ENCODE measurements at regions not wholly inside any gene's neighbourhood (a gene's known extent, or its start where the extent isn't known, plus 50 kb on each side); places are given as distances from the start of the nearest gene placed in this dataset.

GRCh38 chrX:3526731-3527130, 180.3 kb upstream of the MXRA5 start:
- H3K4me1 Mint-ChIP-seq, result no peaks in the 10 kb centered on the region
- H3K27ac Mint-ChIP-seq, result no peak overlapping the region
- no peaks in the 10 kb centered on the region for H3K4me1 ChIP-seq (ENCODE audit: control insufficient read depth, insufficient read depth, low read length)
- DNase-seq, result no peak
- H3K27me3 Mint-ChIP-seq (ENCODE audit: low read depth in 2 of 2), result no peaks in the 10 kb centered on the region
- intact Hi-C loops (cut with micrococcal nuclease), result no loop called here
- 57% methylated on average over 1 of the region's 2 CpGs for WGBS (ENCODE audit: insufficient coverage)
- no peak for ATAC-seq
- no peak overlapping the region for H3K27ac ChIP-seq (ENCODE audit: low read length)
- H3K4me3 Mint-ChIP-seq, result no peak overlapping the region
- H3K4me3 ChIP-seq (ENCODE audit: low read length), result no peak overlapping the region
- no peak for TF ChIP-seq CTCF (IDR thresholded peaks at IDR 0.05)
- H3K27me3 ChIP-seq (ENCODE audit: control insufficient read depth, insufficient read depth, low read length), result no peaks in the 10 kb centered on the region
- H3K36me3 Mint-ChIP-seq, result no peaks in the 10 kb centered on the region
- no peaks in the 10 kb centered on the region for H3K9me3 Mint-ChIP-seq
- H3K36me3 ChIP-seq (ENCODE audit: control insufficient read depth, insufficient read depth, low read length), result no peaks in the 10 kb centered on the region
- no peaks in the 10 kb centered on the region for H3K9me3 ChIP-seq (ENCODE audit: control insufficient read depth, insufficient read depth, low read length)

- no peak for DNase-seq
- Histone ChIP-seq H3K4me3 (ENCODE audit: low read length) (no peak overlapping the region), H3K27ac (ENCODE audit: low read length) (no peak overlapping the region), H3K9me3 (ENCODE audit: control insufficient read depth, insufficient read depth, low read length) (no peaks in the 10 kb centered on the region), H3K4me1 (ENCODE audit: control insufficient read depth, insufficient read depth, low read length) (no peaks in the 10 kb centered on the region), H3K27me3 (ENCODE audit: control insufficient read depth, insufficient read depth, low read length) (no peaks in the 10 kb centered on the region), H3K36me3 (ENCODE audit: control insufficient read depth, insufficient read depth, low read length) (no peaks in the 10 kb centered on the region)
- Mint-ChIP-seq H3K4me3 (no peak overlapping the region), H3K4me1 (no peaks in the 10 kb centered on the region), H3K27me3 (ENCODE audit: low read depth in 2 of 2) (no peaks in the 10 kb centered on the region), H3K27ac (no peak overlapping the region), H3K9me3 (no peaks in the 10 kb centered on the region), H3K36me3 (no peaks in the 10 kb centered on the region)
- intact Hi-C loops (cut with micrococcal nuclease), result no loop called here
- 89% methylated on average over 5 of the region's 5 CpGs for WGBS (ENCODE audit: insufficient coverage)
- no peak for TF ChIP-seq CTCF (IDR thresholded peaks at IDR 0.05)
- no peak for ATAC-seq
These were observed 179.6 kb upstream of the MXRA5 start for GRCh38 chrX:3526071-3526470.

- Histone ChIP-seq H3K27me3 (ENCODE audit: control insufficient read depth, insufficient read depth, low read length) (no peaks in the 10 kb centered on the region), H3K36me3 (ENCODE audit: control insufficient read depth, insufficient read depth, low read length) (no peaks in the 10 kb centered on the region), H3K27ac (ENCODE audit: low read length) (no peak overlapping the region), H3K4me3 (ENCODE audit: low read length) (no peak overlapping the region), H3K4me1 (ENCODE audit: control insufficient read depth, insufficient read depth, low read length) (no peaks in the 10 kb centered on the region), H3K9me3 (ENCODE audit: control insufficient read depth, insufficient read depth, low read length) (no peaks in the 10 kb centered on the region)
- TF ChIP-seq CTCF (IDR thresholded peaks at IDR 0.05), result no peak
- Mint-ChIP-seq H3K36me3 (no peaks in the 10 kb centered on the region), H3K4me3 (no peak overlapping the region), H3K4me1 (no peaks in the 10 kb centered on the region), H3K9me3 (no peaks in the 10 kb centered on the region), H3K27ac (no peak overlapping the region), H3K27me3 (ENCODE audit: low read depth in 2 of 2) (no peaks in the 10 kb centered on the region)
- ATAC-seq (no peak), DNase-seq (no peak)
- WGBS (ENCODE audit: insufficient coverage), result 89% methylated on average over 3 of the region's 4 CpGs
- intact Hi-C loops (cut with micrococcal nuclease), result no loop called here
These were observed 175.7 kb upstream of the MXRA5 start for GRCh38 chrX:3522101-3522650.

- H3K4me1 ChIP-seq (ENCODE audit: control insufficient read depth, insufficient read depth, low read length), result no peaks in the 10 kb centered on the region
- no peak overlapping the region for H3K27ac ChIP-seq (ENCODE audit: low read length)
- intact Hi-C loops (cut with micrococcal nuclease), result no loop called here
- no peaks in the 10 kb centered on the region for H3K27me3 Mint-ChIP-seq (ENCODE audit: low read depth in 2 of 2)
- H3K9me3 ChIP-seq (ENCODE audit: control insufficient read depth, insufficient read depth, low read length), result no peaks in the 10 kb centered on the region
- no peak for TF ChIP-seq CTCF (IDR thresholded peaks at IDR 0.05)
- 77% methylated on average over 2 of the region's 3 CpGs for WGBS (ENCODE audit: insufficient coverage)
- H3K9me3 Mint-ChIP-seq, result no peaks in the 10 kb centered on the region
- no peak overlapping the region for H3K4me3 Mint-ChIP-seq
- ATAC-seq, result no peak
- no peaks in the 10 kb centered on the region for H3K36me3 ChIP-seq (ENCODE audit: control insufficient read depth, insufficient read depth, low read length)
- no peaks in the 10 kb centered on the region for H3K4me1 Mint-ChIP-seq
- no peaks in the 10 kb centered on the region for H3K36me3 Mint-ChIP-seq
- no peak overlapping the region for H3K4me3 ChIP-seq (ENCODE audit: low read length)
- no peaks in the 10 kb centered on the region for H3K27me3 ChIP-seq (ENCODE audit: control insufficient read depth, insufficient read depth, low read length)
- no peak for DNase-seq
- no peak overlapping the region for H3K27ac Mint-ChIP-seq
These were observed 174.9 kb upstream of the MXRA5 start for GRCh38 chrX:3521396-3521795.

All from natural killer cell (primary cell).